AG09319 (cell line): ENCODE measurements at regions not wholly inside any gene's neighbourhood (a gene's known extent, or its start where the extent isn't known, plus 50 kb on each side); places are given as distances from the start of the nearest gene placed in this dataset.

Experiments
- DNase-seq: peaks from one replicate; pipeline ENCODE4 v3.0.0-alpha.2; 2010; ENCODE audit warnings: low read depth; ENCODE audit errors: extremely low read depth
- TF ChIP-seq, protein P1 (sequence below): IDR thresholded peaks from 2 replicates; pipeline ENCODE4 v1.5.1; 2011; ENCODE audit warnings: low read depth, mild to moderate bottlenecking, inconsistent platforms, low read length, moderate library complexity

GRCh38 chr7:20963556-20964280 is 177.0 kb upstream of the SP8 start:
- TF ChIP-seq, protein P1, sequence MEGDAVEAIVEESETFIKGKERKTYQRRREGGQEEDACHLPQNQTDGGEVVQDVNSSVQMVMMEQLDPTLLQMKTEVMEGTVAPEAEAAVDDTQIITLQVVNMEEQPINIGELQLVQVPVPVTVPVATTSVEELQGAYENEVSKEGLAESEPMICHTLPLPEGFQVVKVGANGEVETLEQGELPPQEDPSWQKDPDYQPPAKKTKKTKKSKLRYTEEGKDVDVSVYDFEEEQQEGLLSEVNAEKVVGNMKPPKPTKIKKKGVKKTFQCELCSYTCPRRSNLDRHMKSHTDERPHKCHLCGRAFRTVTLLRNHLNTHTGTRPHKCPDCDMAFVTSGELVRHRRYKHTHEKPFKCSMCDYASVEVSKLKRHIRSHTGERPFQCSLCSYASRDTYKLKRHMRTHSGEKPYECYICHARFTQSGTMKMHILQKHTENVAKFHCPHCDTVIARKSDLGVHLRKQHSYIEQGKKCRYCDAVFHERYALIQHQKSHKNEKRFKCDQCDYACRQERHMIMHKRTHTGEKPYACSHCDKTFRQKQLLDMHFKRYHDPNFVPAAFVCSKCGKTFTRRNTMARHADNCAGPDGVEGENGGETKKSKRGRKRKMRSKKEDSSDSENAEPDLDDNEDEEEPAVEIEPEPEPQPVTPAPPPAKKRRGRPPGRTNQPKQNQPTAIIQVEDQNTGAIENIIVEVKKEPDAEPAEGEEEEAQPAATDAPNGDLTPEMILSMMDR, result no peak
- no peak for DNase-seq

- TF ChIP-seq, protein P1, result no peak
- DNase-seq, result no peak
Measured at GRCh38 chr7:20964281-20964918, 177.7 kb upstream of the SP8 start.

GRCh38 chr7:20971219-20971618 is 184.5 kb upstream of the SP8 start:
- TF ChIP-seq, protein P1, result no peak
- no peak for DNase-seq

GRCh38 chr7:20980232-20980631 is 193.5 kb upstream of the SP8 start:
- no peak for DNase-seq
- TF ChIP-seq, protein P1, result no peak

- TF ChIP-seq, protein P1, result no peak
- no peak for DNase-seq
Measured at GRCh38 chr7:20980668-20981264, 194.1 kb upstream of the SP8 start.

- TF ChIP-seq, protein P1, result no peak
- no peak for DNase-seq
Measured at GRCh38 chr7:20988340-20988739, 201.7 kb upstream of the SP8 start.

- DNase-seq, result no peak
- TF ChIP-seq, protein P1, result no peak
Measured at GRCh38 chr7:20991544-20991943, 204.9 kb upstream of the SP8 start.
